ENCODE measurements at regions not wholly inside any gene's neighbourhood (a gene's known extent, or its start where the extent isn't known, plus 50 kb on each side); places are given as distances from the start of the nearest gene placed in this dataset.

DNA sequence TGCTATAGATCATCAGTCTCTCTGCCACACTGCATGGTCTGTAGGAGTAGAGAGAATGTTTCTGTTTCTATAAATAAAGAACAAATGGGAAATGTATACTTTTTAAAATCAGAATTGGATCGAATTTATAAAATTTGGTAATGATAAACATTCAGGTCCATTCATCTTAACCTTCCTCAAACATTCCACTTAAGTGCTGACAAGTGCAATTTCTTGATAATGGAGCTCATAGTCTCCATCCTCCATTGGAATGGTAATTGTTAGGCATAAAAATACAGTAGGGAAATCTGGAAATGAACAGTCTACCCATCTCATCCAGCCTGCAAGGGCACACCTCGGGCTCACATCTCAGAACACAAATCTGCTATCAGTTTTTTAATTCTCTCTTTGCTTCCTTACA, 122.6 kb upstream of the PACRGL start:
- TF ChIP-seq, protein P1, sequence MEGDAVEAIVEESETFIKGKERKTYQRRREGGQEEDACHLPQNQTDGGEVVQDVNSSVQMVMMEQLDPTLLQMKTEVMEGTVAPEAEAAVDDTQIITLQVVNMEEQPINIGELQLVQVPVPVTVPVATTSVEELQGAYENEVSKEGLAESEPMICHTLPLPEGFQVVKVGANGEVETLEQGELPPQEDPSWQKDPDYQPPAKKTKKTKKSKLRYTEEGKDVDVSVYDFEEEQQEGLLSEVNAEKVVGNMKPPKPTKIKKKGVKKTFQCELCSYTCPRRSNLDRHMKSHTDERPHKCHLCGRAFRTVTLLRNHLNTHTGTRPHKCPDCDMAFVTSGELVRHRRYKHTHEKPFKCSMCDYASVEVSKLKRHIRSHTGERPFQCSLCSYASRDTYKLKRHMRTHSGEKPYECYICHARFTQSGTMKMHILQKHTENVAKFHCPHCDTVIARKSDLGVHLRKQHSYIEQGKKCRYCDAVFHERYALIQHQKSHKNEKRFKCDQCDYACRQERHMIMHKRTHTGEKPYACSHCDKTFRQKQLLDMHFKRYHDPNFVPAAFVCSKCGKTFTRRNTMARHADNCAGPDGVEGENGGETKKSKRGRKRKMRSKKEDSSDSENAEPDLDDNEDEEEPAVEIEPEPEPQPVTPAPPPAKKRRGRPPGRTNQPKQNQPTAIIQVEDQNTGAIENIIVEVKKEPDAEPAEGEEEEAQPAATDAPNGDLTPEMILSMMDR (IDR thresholded peaks at IDR 0.05; ENCODE audit: unreplicated experiment) = no peak
- BruUV-seq (replicated peaks) = no TSS peak
- no peak overlapping the region for H3K4me3 Mint-ChIP-seq (ENCODE audit: unreplicated experiment)
- CTCF ChIA-PET = no interaction called here
- DNase-seq (ENCODE audit: unreplicated experiment) = no peak
- intact Hi-C loops (cut with micrococcal nuclease) = no loop called here
- no peak overlapping the region for H3K27ac Mint-ChIP-seq (ENCODE audit: low read depth, unreplicated experiment)
- no peaks in the 10 kb centered on the region for H3K4me1 Mint-ChIP-seq (ENCODE audit: insufficient read depth, unreplicated experiment)
- POLR2A ChIA-PET = no interaction called here
- H3K9me3 Mint-ChIP-seq (ENCODE audit: unreplicated experiment) = no peaks in the 10 kb centered on the region
- H3K36me3 Mint-ChIP-seq (ENCODE audit: insufficient read depth, unreplicated experiment) = no peaks in the 10 kb centered on the region
- no peaks in the 10 kb centered on the region for H3K27me3 Mint-ChIP-seq (ENCODE audit: insufficient read depth, unreplicated experiment)

DNA sequence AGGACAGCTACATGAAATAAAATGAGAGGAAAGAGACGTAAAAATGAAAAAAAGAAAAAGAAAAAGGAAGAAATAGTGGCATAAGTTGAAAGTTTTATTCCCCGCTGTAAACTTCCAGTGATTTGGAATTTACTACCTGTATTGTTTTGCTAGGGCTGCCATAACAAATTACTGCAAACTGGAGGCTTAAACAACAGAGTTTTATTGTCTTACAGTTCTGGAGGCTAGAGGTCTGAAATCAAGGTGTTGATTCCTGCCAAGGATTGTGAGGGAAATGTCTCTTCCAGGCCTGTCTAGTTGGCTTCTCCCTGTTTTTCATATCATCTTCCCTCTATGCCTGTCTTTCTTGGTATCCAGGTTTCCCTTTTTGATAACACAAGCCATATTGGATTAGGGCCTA, 119.4 kb upstream of the PACRGL start:
- Mint-ChIP-seq H3K27ac (ENCODE audit: low read depth, unreplicated experiment) (no peak overlapping the region), H3K4me1 (ENCODE audit: insufficient read depth, unreplicated experiment) (no peaks in the 10 kb centered on the region), H3K27me3 (ENCODE audit: insufficient read depth, unreplicated experiment) (no peaks in the 10 kb centered on the region), H3K4me3 (ENCODE audit: unreplicated experiment) (no peak overlapping the region), H3K9me3 (ENCODE audit: unreplicated experiment) (peaks cover 7% of the 10 kb centered on the region), H3K36me3 (ENCODE audit: insufficient read depth, unreplicated experiment) (no peaks in the 10 kb centered on the region)
- ChIA-PET POLR2A (no interaction called here), CTCF (no interaction called here)
- no peak for DNase-seq (ENCODE audit: unreplicated experiment)
- TF ChIP-seq, protein P1 (IDR thresholded peaks at IDR 0.05; ENCODE audit: unreplicated experiment) = no peak
- no TSS peak for BruUV-seq (replicated peaks)
- intact Hi-C loops (cut with micrococcal nuclease) = no loop called here

DNA sequence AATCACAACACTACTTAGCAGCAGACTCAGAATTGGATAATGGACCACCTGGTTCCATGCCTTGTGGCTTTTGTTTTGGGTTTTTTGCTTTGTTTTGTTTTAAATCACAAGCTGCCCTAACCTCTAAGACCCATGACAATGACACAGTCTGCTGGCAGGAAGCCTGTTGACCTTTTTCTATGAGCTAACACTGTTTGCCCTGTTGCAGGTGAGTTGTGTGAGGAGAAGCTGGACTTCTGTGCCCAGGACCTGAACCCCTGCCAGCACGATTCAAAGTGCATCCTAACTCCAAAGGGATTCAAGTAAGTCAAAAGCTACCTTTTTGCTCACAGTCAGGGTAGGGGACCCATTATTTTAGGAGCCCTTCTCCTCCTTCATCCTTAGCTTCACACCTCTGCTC, 110.8 kb upstream of the PACRGL start:
- ChIA-PET POLR2A (interaction anchor here (0.6 kb wide), 1 partner anchor 182 kb away, joined by 3 read pairs; no protein-coding TSS in a partner anchor), CTCF (interaction anchor here (0.6 to 1.3 kb wide), 4 partner anchors 61 to 167 kb away, joined by 3 to 4 read pairs (median 3); no protein-coding TSS in a partner anchor)
- TF ChIP-seq, protein P1 (IDR thresholded peaks at IDR 0.05; ENCODE audit: unreplicated experiment) = no peak
- H3K36me3 Mint-ChIP-seq (ENCODE audit: insufficient read depth, unreplicated experiment) = no peaks in the 10 kb centered on the region
- intact Hi-C loops (cut with micrococcal nuclease) = no loop called here
- no peak overlapping the region for H3K4me3 Mint-ChIP-seq (ENCODE audit: unreplicated experiment)
- DNase-seq (ENCODE audit: unreplicated experiment) = no peak
- H3K4me1 Mint-ChIP-seq (ENCODE audit: insufficient read depth, unreplicated experiment) = no peaks in the 10 kb centered on the region
- BruUV-seq (replicated peaks) = no TSS peak
- no peaks in the 10 kb centered on the region for H3K27me3 Mint-ChIP-seq (ENCODE audit: insufficient read depth, unreplicated experiment)
- H3K9me3 Mint-ChIP-seq (ENCODE audit: unreplicated experiment) = no peaks in the 10 kb centered on the region
- no peak overlapping the region for H3K27ac Mint-ChIP-seq (ENCODE audit: low read depth, unreplicated experiment)

DNA sequence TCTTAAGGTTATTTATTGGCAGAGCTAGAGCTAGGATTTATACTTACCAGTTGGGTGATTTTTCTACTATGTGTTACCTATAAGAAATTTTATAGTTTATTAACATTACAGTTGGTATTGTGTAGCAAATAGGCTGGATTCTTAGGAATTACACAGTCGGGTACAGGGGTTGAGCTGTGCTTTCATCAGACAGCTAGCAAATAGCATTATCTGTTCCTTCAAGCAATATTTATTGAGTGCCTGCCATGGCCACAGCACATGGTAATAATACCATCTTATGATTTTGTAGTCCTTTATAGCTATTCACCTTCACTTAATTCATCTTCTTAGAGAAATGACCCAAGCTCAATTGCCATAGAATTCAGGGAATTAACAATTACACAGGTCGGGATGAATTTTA, 109.4 kb upstream of the PACRGL start:
- no peaks in the 10 kb centered on the region for H3K36me3 Mint-ChIP-seq (ENCODE audit: insufficient read depth, unreplicated experiment)
- intact Hi-C loops (cut with micrococcal nuclease) = no loop called here
- DNase-seq (ENCODE audit: unreplicated experiment) = no peak

More for the DNA sequence above, 109.4 kb upstream of the PACRGL start:
- CTCF ChIA-PET = interaction anchor here (0.5 to 0.6 kb wide), 2 partner anchors 521 to 999 kb away, joined by 3 to 4 read pairs; no protein-coding TSS in a partner anchor
- Mint-ChIP-seq H3K4me3 (ENCODE audit: unreplicated experiment) (no peak overlapping the region), H3K27me3 (ENCODE audit: insufficient read depth, unreplicated experiment) (no peaks in the 10 kb centered on the region), H3K4me1 (ENCODE audit: insufficient read depth, unreplicated experiment) (no peaks in the 10 kb centered on the region), H3K27ac (ENCODE audit: low read depth, unreplicated experiment) (no peak overlapping the region), H3K9me3 (ENCODE audit: unreplicated experiment) (no peaks in the 10 kb centered on the region)
- TF ChIP-seq, protein P1 (IDR thresholded peaks at IDR 0.05; ENCODE audit: unreplicated experiment) = no peak
- BruUV-seq (replicated peaks) = no TSS peak
- POLR2A ChIA-PET = interaction anchor here (0.7 kb wide), 1 partner anchor 821 kb away, joined by 3 read pairs; no protein-coding TSS in a partner anchor
